PC-3 (cell line): ENCODE measurements at regions not wholly inside any gene's neighbourhood (a gene's known extent, or its start where the extent isn't known, plus 50 kb on each side); places are given as distances from the start of the nearest gene placed in this dataset.

Experiments used
- ATAC-seq: fragments of 200-7000 bp; cut with Tn5 transposase; 2 replicates; pipeline ENCODE4 v1.9.1; 2020; ENCODE audit warnings: mild to moderate bottlenecking, moderate library complexity
- BruUV-seq: library from RNA; stranded (reverse); fragments of 400-500 nt; replicated peaks from 2 replicates; lab custom pipeline; 2021; lab: Mats Ljungman, UMichigan
- CTCF ChIA-PET: fragments of 300-600 bp; sonication (Branson Sonifier 250); formaldehyde crosslinking; loops from one replicate; lab custom pipeline; 2022; ENCODE audit warnings: antibody characterized with exemption; lab: Charles Lee
- POLR2A ChIA-PET: fragments of 300-600 bp; sonication (Branson Sonifier 250); formaldehyde crosslinking; loops from one replicate; lab custom pipeline; 2022; ENCODE audit warnings: antibody characterized with exemption; ENCODE audit not compliant: unreplicated experiment; lab: Charles Lee
- DNase-seq: peaks from one replicate; pipeline ENCODE4 v3.0.0-alpha.2; 2015
- H2AFZ ChIP-seq: fragments of 300-600 bp; sonication (generic); 2 replicates; pipeline ENCODE4 v1.6.0; 2016; ENCODE audit warnings: antibody characterized with exemption, low read length
- H3F3A ChIP-seq: fragments of 300-600 bp; sonication (generic); one replicate; pipeline ENCODE4 v1.6.0; 2017; ENCODE audit warnings: antibody characterized with exemption, low read length, control low read depth, mild to moderate bottlenecking; ENCODE audit not compliant: unreplicated experiment
- H3K27ac ChIP-seq: fragments of 300-600 bp; sonication (generic); 2 replicates; pipeline ENCODE4 v1.5.1; 2016; ENCODE audit warnings: mild to moderate bottlenecking, low read length
- H3K27me3 ChIP-seq: fragments of 300-600 bp; sonication (generic); 2 replicates; pipeline ENCODE4 v1.6.1; 2016; ENCODE audit warnings: low read length, mixed read lengths
- H3K36me3 ChIP-seq: fragments of 300-600 bp; sonication (generic); 2 replicates; pipeline ENCODE4 v1.6.1; 2016; ENCODE audit warnings: low read depth, mixed run types, low read length, mixed read lengths
- H3K4me1 ChIP-seq: fragments of 300-600 bp; sonication (generic); 2 replicates; pipeline ENCODE4 v1.5.1; 2016; ENCODE audit warnings: low read length; ENCODE audit not compliant: insufficient read depth
- H3K4me2 ChIP-seq: fragments of 300-600 bp; sonication (generic); 2 replicates; pipeline ENCODE4 v1.6.0; 2016; ENCODE audit warnings: low read length
- H3K4me3 ChIP-seq: fragments of 300-600 bp; sonication (generic); 2 replicates; pipeline ENCODE4 v1.5.1; 2016; ENCODE audit warnings: mild to moderate bottlenecking, low read length, mixed read lengths
- H3K79me2 ChIP-seq: fragments of 300-600 bp; sonication (generic); 2 replicates; pipeline ENCODE4 v1.6.1; 2017; ENCODE audit warnings: low read length, mixed read lengths
- H3K9ac ChIP-seq: fragments of 300-600 bp; sonication (generic); 2 replicates; pipeline ENCODE4 v1.6.0; 2016; ENCODE audit warnings: mild to moderate bottlenecking, low read length
- H3K9me2 ChIP-seq: fragments of 300-600 bp; sonication (generic); replicated peaks from 2 replicates; pipeline ENCODE4 v1.6.1; 2016; ENCODE audit warnings: mixed run types, low read length, mixed read lengths
- H3K9me3 ChIP-seq: fragments of 300-600 bp; sonication (generic); 2 replicates; pipeline ENCODE4 v1.6.1; 2016; ENCODE audit warnings: low read length, mixed read lengths
- H4K20me1 ChIP-seq: fragments of 300-600 bp; sonication (generic); 2 replicates; pipeline ENCODE4 v1.6.1; 2016; ENCODE audit warnings: low read length, mixed read lengths
- CTCF ChIP-seq: fragments of 300-600 bp; sonication (generic); conservative IDR thresholded peaks from 2 replicates; pipeline ENCODE4 v1.5.1; 2017; ENCODE audit warnings: antibody characterized with exemption, low read depth, mild to moderate bottlenecking, low read length
- EZH2 ChIP-seq: fragments of 300-600 bp; sonication (generic); IDR thresholded peaks from one replicate; pipeline ENCODE4 v1.6.1; 2017; ENCODE audit warnings: antibody characterized with exemption, mild to moderate bottlenecking, low read length; ENCODE audit not compliant: unreplicated experiment
- EZH2phosphoT487 ChIP-seq: fragments of 300-600 bp; sonication (generic); IDR thresholded peaks from 2 replicates; pipeline ENCODE4 v1.6.1; 2018; ENCODE audit warnings: mild to moderate bottlenecking, antibody characterized with exemption, low read length, borderline replicate concordance
- intact Hi-C: fragments of 100-400 bp; cut with micrococcal nuclease; formaldehyde crosslinking; loops from 2 replicates; pipeline ENCODE4 v1.9.0; 2023

DNA sequence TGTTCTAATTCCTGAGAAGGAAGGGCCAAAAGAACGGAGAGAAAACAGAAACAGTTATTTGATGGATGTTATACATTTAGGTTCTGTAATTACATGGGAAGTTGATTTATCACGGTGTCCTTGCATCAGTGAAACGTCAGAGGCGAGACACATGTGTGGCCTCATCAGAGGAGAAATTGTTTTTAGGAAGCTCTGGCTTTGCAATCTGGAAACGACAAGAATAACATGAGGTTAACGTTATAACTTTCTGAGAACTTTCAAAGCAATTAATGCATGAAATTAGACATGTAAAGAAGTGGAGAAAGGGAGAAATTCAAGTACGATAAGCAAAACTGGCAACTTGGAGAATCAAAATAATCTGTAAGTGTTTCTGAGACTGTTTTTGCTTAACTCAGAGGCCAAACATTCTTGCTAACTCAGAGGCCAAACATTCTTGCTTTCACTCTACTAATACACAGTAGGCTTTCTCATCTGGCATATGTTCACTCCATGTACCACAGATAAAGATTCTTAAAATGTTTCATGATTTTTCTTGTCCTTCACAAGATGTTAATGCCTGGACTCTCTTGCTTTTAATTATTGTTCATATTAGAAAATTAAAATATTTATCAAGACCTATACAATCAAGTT is 933.0 kb downstream of the TLE4 start:
- no peaks in the 10 kb centered on the region for H3K36me3 ChIP-seq
- POLR2A ChIA-PET: no interaction called here
- no peak overlapping the region for H3K4me2 ChIP-seq
- ATAC-seq: no peak
- no peak for TF ChIP-seq CTCF
- no peak for TF ChIP-seq EZH2phosphoT487
- TF ChIP-seq EZH2: no peak
- H3F3A ChIP-seq: no peaks in the 10 kb centered on the region
- H3K9ac ChIP-seq: no peak overlapping the region
- intact Hi-C loops: no loop called here
- H3K9me2 ChIP-seq: no peaks in the 10 kb centered on the region
- H3K27me3 ChIP-seq: no peaks in the 10 kb centered on the region
- H2AFZ ChIP-seq: no peak overlapping the region
- no peak overlapping the region for H3K27ac ChIP-seq
- H4K20me1 ChIP-seq: no peaks in the 10 kb centered on the region
- H3K79me2 ChIP-seq: no peaks in the 10 kb centered on the region
- no peak for DNase-seq
- CTCF ChIA-PET: no interaction called here
- no peak overlapping the region for H3K4me3 ChIP-seq
- no peaks in the 10 kb centered on the region for H3K9me3 ChIP-seq
- BruUV-seq: no TSS peak
- no peaks in the 10 kb centered on the region for H3K4me1 ChIP-seq

DNA sequence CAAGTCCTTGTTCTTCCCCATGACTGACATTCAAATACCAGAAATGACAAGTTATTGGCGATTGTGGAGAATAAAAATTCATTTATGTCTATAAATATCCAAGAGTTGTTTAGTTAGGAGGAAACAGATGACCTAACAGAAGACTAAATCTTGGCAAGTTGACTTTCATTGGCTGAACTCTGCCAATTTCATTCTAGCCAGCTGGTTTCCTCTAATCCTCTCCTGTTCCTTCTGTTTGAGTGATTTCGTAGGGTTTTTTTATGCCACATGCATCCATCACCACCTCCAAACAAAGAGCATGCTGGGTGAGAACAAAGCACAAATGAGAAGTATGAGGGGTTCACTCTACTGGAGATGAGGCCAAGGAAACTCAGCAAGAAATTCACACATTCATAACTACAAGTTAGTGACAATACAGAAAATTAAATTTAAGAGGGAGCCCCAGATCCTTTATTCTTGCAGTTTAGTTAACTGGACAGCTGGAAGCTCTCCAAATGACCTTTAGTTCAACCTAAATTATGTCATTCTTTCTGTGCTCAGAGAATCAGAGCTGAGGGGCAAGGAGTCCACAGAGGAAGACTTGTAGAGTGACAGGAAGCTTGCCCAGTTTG is 932.0 kb downstream of the TLE4 start:
- POLR2A ChIA-PET: no interaction called here
- Histone ChIP-seq H3K27ac (no peak overlapping the region), H3K4me2 (no peak overlapping the region), H3K79me2 (no peaks in the 10 kb centered on the region), H3K27me3 (no peaks in the 10 kb centered on the region), H4K20me1 (no peaks in the 10 kb centered on the region), H3K9ac (no peak overlapping the region), H2AFZ (no peak overlapping the region), H3K4me1 (no peaks in the 10 kb centered on the region), H3K9me2 (no peaks in the 10 kb centered on the region), H3K36me3 (no peaks in the 10 kb centered on the region), H3K4me3 (no peak overlapping the region), H3K9me3 (no peaks in the 10 kb centered on the region), H3F3A (no peaks in the 10 kb centered on the region)
- DNase-seq (no peak), ATAC-seq (no peak)
- CTCF ChIA-PET: no interaction called here
- intact Hi-C loops: no loop called here
- BruUV-seq: no TSS peak
- no peak for TF ChIP-seq EZH2phosphoT487
- no peak for TF ChIP-seq CTCF
- TF ChIP-seq EZH2: no peak

DNA sequence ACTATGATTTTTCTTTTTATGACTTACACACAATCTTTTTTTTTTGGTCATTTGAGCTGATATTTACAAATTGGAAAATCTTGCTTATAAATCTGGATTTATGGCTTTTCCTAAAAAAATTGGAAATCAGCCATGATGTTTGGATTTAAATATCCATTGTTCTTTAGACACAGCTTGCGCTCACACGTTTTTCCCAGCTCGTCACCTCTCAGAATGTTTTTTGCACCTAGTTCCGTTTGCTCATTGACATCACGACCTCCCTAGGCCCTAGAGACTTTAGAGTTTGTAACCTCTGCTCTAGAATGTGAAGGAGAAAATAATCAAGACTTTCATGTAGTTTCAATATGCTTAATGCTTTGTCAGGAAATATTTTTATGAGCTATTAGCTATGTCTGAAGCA is 930.5 kb downstream of the TLE4 start:
- H3F3A ChIP-seq: no peaks in the 10 kb centered on the region
- intact Hi-C loops: no loop called here
- DNase-seq (no peak), ATAC-seq (no peak)
- no peak overlapping the region for H3K27ac ChIP-seq
- no peaks in the 10 kb centered on the region for H4K20me1 ChIP-seq
- no peak overlapping the region for H3K9ac ChIP-seq
- CTCF ChIA-PET: no interaction called here
- no peaks in the 10 kb centered on the region for H3K9me2 ChIP-seq
- no peak overlapping the region for H3K4me3 ChIP-seq
- no peaks in the 10 kb centered on the region for H3K9me3 ChIP-seq
- no peaks in the 10 kb centered on the region for H3K4me1 ChIP-seq
- no peak for TF ChIP-seq CTCF
- TF ChIP-seq EZH2phosphoT487: no peak
- no peak for TF ChIP-seq EZH2
- POLR2A ChIA-PET: no interaction called here
- no peaks in the 10 kb centered on the region for H3K36me3 ChIP-seq
- H3K27me3 ChIP-seq: no peaks in the 10 kb centered on the region
- H3K4me2 ChIP-seq: no peak overlapping the region
- no TSS peak for BruUV-seq
- H3K79me2 ChIP-seq: no peaks in the 10 kb centered on the region
- H2AFZ ChIP-seq: no peak overlapping the region
